ENCODE measurements at regions not wholly inside any gene's neighbourhood (a gene's known extent, or its start where the extent isn't known, plus 50 kb on each side); places are given as distances from the start of the nearest gene placed in this dataset.

DNA sequence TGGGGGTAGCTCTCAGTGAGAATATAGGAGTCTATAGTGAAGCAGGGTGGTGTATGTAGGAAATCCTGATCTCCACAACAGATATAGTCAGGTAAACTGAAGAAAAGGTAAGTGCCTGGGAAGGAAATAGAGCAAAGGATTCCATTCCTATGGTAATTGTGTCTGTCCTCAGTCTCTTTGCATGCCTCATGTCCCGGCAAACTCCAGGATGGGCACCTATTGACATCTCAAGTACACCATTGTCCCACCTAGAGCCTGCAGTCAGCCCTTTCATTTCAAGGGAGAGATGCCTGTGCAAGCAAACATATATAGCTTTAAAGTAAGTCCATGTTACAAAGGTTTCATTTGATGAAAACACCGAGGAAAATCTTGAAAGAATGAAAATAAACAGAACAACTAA is 257.7 kb upstream of the AZI2 start:
- Histone ChIP-seq H3K27me3 (ENCODE audit: control insufficient read depth, insufficient read depth, low read length) (no peaks in the 10 kb centered on the region), H3K9me3 (ENCODE audit: control insufficient read depth, insufficient read depth, low read length) (no peaks in the 10 kb centered on the region), H3K4me3 (ENCODE audit: low read length) (no peak overlapping the region), H3K36me3 (ENCODE audit: control insufficient read depth, insufficient read depth, low read length) (no peaks in the 10 kb centered on the region), H3K4me1 (ENCODE audit: control insufficient read depth, insufficient read depth, low read length) (no peaks in the 10 kb centered on the region), H3K27ac (ENCODE audit: low read length) (no peak overlapping the region)
- Mint-ChIP-seq H3K27ac (no peak overlapping the region), H3K4me3 (no peak overlapping the region), H3K27me3 (ENCODE audit: low read depth in 2 of 2) (no peaks in the 10 kb centered on the region), H3K4me1 (no peaks in the 10 kb centered on the region), H3K9me3 (peaks cover 0 to 3% of the 10 kb centered on the region in 2 donors), H3K36me3 (no peaks in the 10 kb centered on the region)
- intact Hi-C loops (cut with micrococcal nuclease), result no loop called here
- TF ChIP-seq, protein P1, sequence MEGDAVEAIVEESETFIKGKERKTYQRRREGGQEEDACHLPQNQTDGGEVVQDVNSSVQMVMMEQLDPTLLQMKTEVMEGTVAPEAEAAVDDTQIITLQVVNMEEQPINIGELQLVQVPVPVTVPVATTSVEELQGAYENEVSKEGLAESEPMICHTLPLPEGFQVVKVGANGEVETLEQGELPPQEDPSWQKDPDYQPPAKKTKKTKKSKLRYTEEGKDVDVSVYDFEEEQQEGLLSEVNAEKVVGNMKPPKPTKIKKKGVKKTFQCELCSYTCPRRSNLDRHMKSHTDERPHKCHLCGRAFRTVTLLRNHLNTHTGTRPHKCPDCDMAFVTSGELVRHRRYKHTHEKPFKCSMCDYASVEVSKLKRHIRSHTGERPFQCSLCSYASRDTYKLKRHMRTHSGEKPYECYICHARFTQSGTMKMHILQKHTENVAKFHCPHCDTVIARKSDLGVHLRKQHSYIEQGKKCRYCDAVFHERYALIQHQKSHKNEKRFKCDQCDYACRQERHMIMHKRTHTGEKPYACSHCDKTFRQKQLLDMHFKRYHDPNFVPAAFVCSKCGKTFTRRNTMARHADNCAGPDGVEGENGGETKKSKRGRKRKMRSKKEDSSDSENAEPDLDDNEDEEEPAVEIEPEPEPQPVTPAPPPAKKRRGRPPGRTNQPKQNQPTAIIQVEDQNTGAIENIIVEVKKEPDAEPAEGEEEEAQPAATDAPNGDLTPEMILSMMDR (IDR thresholded peaks at IDR 0.05), result no peak
- DNase-seq (no peak), ATAC-seq (no peak)
- WGBS (ENCODE audit: insufficient coverage), result 94% methylated on average over 1 of the region's 2 CpGs

DNA sequence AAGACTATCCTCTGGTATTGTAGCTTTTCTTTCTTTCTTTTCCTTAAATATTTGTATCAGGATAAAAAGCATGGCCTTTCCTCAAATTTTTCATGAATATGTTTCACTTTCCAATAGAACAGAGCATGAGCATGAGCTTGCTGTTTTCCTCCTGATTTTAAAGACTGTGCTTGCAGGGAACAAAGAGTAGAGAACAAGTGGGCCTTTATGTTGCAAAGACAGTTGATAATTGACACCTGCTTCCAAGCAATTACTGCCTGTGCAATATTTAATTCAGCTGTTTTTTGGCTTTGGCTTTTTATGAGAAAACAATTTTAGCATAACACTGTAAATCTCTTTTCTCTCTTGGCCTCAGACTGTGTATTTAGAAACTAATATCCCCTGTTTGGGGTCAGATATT is 263.6 kb upstream of the AZI2 start:
- Histone ChIP-seq H3K36me3 (ENCODE audit: control insufficient read depth, insufficient read depth, low read length) (no peaks in the 10 kb centered on the region), H3K9me3 (ENCODE audit: control insufficient read depth, insufficient read depth, low read length) (no peaks in the 10 kb centered on the region), H3K27ac (ENCODE audit: low read length) (no peak overlapping the region), H3K27me3 (ENCODE audit: control insufficient read depth, insufficient read depth, low read length) (no peaks in the 10 kb centered on the region), H3K4me3 (ENCODE audit: low read length) (no peak overlapping the region), H3K4me1 (ENCODE audit: control insufficient read depth, insufficient read depth, low read length) (no peaks in the 10 kb centered on the region)
- ATAC-seq (no peak), DNase-seq (no peak)
- Mint-ChIP-seq H3K9me3 (no peaks in the 10 kb centered on the region), H3K27me3 (ENCODE audit: low read depth in 2 of 2) (no peaks in the 10 kb centered on the region), H3K4me1 (no peaks in the 10 kb centered on the region), H3K36me3 (no peaks in the 10 kb centered on the region), H3K4me3 (no peak overlapping the region), H3K27ac (no peak overlapping the region)
- intact Hi-C loops (cut with micrococcal nuclease), result no loop called here
- TF ChIP-seq, protein P1 (IDR thresholded peaks at IDR 0.05), result no peak

DNA sequence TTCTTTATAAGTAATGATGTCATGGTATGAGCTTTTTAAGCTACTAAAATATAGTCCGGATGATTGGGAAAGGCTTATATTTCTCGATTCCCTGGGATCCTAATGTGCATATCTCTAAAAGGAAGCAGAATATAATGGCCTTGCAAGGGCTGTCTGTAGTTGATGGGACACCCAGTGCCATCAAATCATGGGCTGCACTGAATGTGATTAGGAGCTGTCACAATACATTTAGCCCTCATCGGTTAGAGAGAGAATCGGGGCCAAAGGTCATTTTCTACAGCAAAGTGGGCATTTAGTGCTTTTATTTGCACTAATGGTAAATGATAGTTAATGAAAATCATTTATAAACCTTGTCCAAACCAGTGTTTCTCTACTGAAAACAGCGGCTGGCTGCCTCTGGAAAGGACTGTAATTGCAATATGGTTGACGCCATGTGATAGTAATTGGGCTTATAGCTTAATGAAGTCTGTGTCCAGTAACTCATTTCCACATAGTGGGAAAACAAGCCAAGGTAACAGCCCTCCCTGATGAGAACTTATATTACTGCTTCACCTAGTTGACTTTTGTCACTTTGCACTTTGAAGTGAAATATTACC is 265.0 kb upstream of the AZI2 start:
- no peak for ATAC-seq
- Histone ChIP-seq H3K27ac (ENCODE audit: low read length) (no peak overlapping the region), H3K9me3 (ENCODE audit: control insufficient read depth, insufficient read depth, low read length) (no peaks in the 10 kb centered on the region), H3K27me3 (ENCODE audit: control insufficient read depth, insufficient read depth, low read length) (no peaks in the 10 kb centered on the region), H3K36me3 (ENCODE audit: control insufficient read depth, insufficient read depth, low read length) (no peaks in the 10 kb centered on the region), H3K4me1 (ENCODE audit: control insufficient read depth, insufficient read depth, low read length) (no peaks in the 10 kb centered on the region), H3K4me3 (ENCODE audit: low read length) (no peak overlapping the region)
- Mint-ChIP-seq H3K4me1 (no peaks in the 10 kb centered on the region), H3K27ac (no peak overlapping the region), H3K9me3 (no peaks in the 10 kb centered on the region), H3K27me3 (ENCODE audit: low read depth in 2 of 2) (no peaks in the 10 kb centered on the region), H3K4me3 (no peak overlapping the region), H3K36me3 (no peaks in the 10 kb centered on the region)
- intact Hi-C loops (cut with micrococcal nuclease), result no loop called here
- 89% methylated on average over 6 of the region's 6 CpGs for WGBS (ENCODE audit: insufficient coverage)
- TF ChIP-seq, protein P1 (IDR thresholded peaks at IDR 0.05), result no peak
- DNase-seq, result no peak

DNA sequence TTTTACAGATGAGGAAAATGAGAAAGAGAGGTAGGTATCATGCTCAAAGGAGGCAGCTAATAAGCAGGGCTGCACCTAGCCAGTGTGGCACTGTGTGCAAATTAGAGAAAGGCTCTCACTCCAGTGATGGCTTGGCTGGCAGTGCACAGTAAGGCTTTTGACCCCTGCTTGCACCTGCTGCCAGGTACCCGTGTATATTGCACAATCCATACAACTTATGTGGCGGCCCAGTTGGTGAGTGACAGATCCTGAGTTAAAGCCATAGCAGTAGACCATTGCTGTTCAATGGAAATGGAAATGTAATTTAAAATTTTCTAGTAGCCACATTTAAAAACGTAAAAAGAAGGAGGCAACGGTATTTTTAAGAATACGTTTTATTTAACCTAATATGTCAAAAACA is 266.4 kb upstream of the AZI2 start:
- no CpG with 5 or more reads among the region's 5 CpGs for WGBS (ENCODE audit: insufficient coverage)
- Histone ChIP-seq H3K27me3 (ENCODE audit: control insufficient read depth, insufficient read depth, low read length) (no peaks in the 10 kb centered on the region), H3K4me3 (ENCODE audit: low read length) (no peak overlapping the region), H3K27ac (ENCODE audit: low read length) (no peak overlapping the region), H3K4me1 (ENCODE audit: control insufficient read depth, insufficient read depth, low read length) (no peaks in the 10 kb centered on the region), H3K9me3 (ENCODE audit: control insufficient read depth, insufficient read depth, low read length) (no peaks in the 10 kb centered on the region), H3K36me3 (ENCODE audit: control insufficient read depth, insufficient read depth, low read length) (no peaks in the 10 kb centered on the region)
- no peaks in the 10 kb centered on the region for H3K36me3 Mint-ChIP-seq
- H3K27ac Mint-ChIP-seq, result no peak overlapping the region
- no peaks in the 10 kb centered on the region for H3K27me3 Mint-ChIP-seq (ENCODE audit: low read depth in 2 of 2)
- intact Hi-C loops (cut with micrococcal nuclease), result no loop called here
- TF ChIP-seq, protein P1 (IDR thresholded peaks at IDR 0.05), result no peak
- DNase-seq (no peak), ATAC-seq (no peak)
- H3K9me3 Mint-ChIP-seq, result no peaks in the 10 kb centered on the region
- no peak overlapping the region for H3K4me3 Mint-ChIP-seq
- H3K4me1 Mint-ChIP-seq, result no peaks in the 10 kb centered on the region
